SU-DHL-6 (cell line): ENCODE measurements at regions not wholly inside any gene's neighbourhood (a gene's known extent, or its start where the extent isn't known, plus 50 kb on each side); places are given as distances from the start of the nearest gene placed in this dataset.

ENCODE experiments used
- H2AFZ ChIP-seq: fragments of 200-600 bp; sonication (generic); 2 replicates; pipeline ENCODE4 v1.6.1; 2014; ENCODE audit warnings: low read depth, mild to moderate bottlenecking, moderate library complexity, mixed read lengths, antibody characterized with exemption, low read length; ENCODE audit not compliant: severe bottlenecking
- H3F3A ChIP-seq: fragments of 200-600 bp; shearing (Covaris generic); 2 replicates; pipeline ENCODE4 v1.6.0; 2016; ENCODE audit warnings: antibody characterized with exemption, mild to moderate bottlenecking; ENCODE audit not compliant: insufficient read depth
- H3K27ac ChIP-seq: fragments of 200-600 bp; sonication (generic); 2 replicates; pipeline ENCODE4 v1.5.1; 2016; ENCODE audit warnings: low read depth, mild to moderate bottlenecking, low read length, moderate library complexity, mixed read lengths
- H3K27me3 ChIP-seq: fragments of 200-600 bp; sonication (generic), shearing (Covaris generic); 2 replicates; pipeline ENCODE4 v1.6.0; 2014; ENCODE audit warnings: mild to moderate bottlenecking, low read length
- H3K36me3 ChIP-seq: fragments of 200-600 bp; sonication (generic); 2 replicates; pipeline ENCODE4 v1.6.1; 2014; ENCODE audit warnings: mild to moderate bottlenecking, low read length, mixed read lengths
- H3K4me2 ChIP-seq: fragments of 300-600, 200-600 bp; shearing (Covaris generic), sonication (generic); 2 replicates; pipeline ENCODE4 v1.6.0; 2014; ENCODE audit warnings: low read length, low read depth, mild to moderate bottlenecking; ENCODE audit not compliant: poor library complexity, severe bottlenecking
- H3K4me3 ChIP-seq: fragments of 200-600 bp; sonication (generic); 2 replicates; pipeline ENCODE4 v1.5.1; 2014; ENCODE audit warnings: antibody characterized with exemption, low read length, mild to moderate bottlenecking, mixed read lengths; ENCODE audit not compliant: insufficient read depth, poor library complexity, severe bottlenecking
- H3K79me2 ChIP-seq: fragments of 200-600 bp; sonication (generic); 2 replicates; pipeline ENCODE4 v1.6.1; 2014; ENCODE audit warnings: mild to moderate bottlenecking, low read length, moderate library complexity; ENCODE audit not compliant: insufficient read depth
- H3K9ac ChIP-seq: fragments of 200-600 bp; sonication (generic); 2 replicates; pipeline ENCODE4 v1.7.0; 2014; ENCODE audit warnings: mild to moderate bottlenecking, low read length
- H3K9me2 ChIP-seq: fragments of 200-600 bp; sonication (generic); replicated peaks from 2 replicates; pipeline ENCODE4 v1.6.1; 2014; ENCODE audit warnings: low read length; ENCODE audit not compliant: insufficient read depth
- H3K9me3 ChIP-seq: fragments of 200-600 bp; sonication (generic); 2 replicates; pipeline ENCODE4 v1.6.1; 2014; ENCODE audit warnings: low read length, mixed read lengths; ENCODE audit not compliant: insufficient read depth
- H4K20me1 ChIP-seq: fragments of 200-600 bp; sonication (generic); 2 replicates; pipeline ENCODE4 v1.6.1; 2014; ENCODE audit warnings: low read depth, mild to moderate bottlenecking, antibody characterized with exemption, low read length, moderate library complexity, mixed read lengths
- EZH2phosphoT487 ChIP-seq: fragments of 200-600 bp; sonication (generic), shearing (Covaris generic); conservative IDR thresholded peaks from 2 replicates; pipeline ENCODE4 v1.6.1; 2018; ENCODE audit warnings: mild to moderate bottlenecking, antibody characterized with exemption, low read length, moderate library complexity, mixed read lengths
- TF ChIP-seq, protein P1 (sequence below): fragments of 200-600 bp; sonication (generic); IDR thresholded peaks from one replicate; pipeline ENCODE4 v1.5.1; 2017; ENCODE audit warnings: antibody characterized with exemption, mild to moderate bottlenecking, low read length, moderate library complexity; ENCODE audit not compliant: insufficient read depth, poor library complexity, severe bottlenecking

DNA sequence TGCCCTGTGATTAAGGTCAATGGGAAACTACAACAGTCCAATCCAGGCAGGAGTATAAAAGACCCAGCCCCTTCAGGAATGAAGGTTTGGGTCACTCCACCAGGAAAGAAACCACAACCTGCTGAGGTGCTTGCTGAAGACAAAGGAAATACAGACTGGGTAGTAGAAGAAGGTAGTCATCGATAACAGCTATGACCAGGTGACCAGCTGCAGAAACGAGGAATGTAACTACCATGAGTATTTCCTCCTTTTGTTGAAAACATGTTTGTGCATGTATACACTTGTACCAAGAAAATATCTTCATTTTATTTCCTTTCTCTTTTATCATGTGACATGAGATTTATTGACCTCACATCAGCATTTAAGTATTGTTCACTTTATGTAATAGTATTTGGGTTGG lies 409.1 kb downstream of the FOXG1 start:
- Histone ChIP-seq H3K4me3 (no peak overlapping the region), H3K9me2 (no peaks in the 10 kb centered on the region), H3K79me2 (no peaks in the 10 kb centered on the region), H3K9me3 (no peaks in the 10 kb centered on the region), H3K4me2 (no peak overlapping the region), H3K27me3 (no peaks in the 10 kb centered on the region), H3K36me3 (no peaks in the 10 kb centered on the region), H3K27ac (no peak overlapping the region), H3F3A (no peaks in the 10 kb centered on the region), H2AFZ (no peak overlapping the region), H4K20me1 (no peaks in the 10 kb centered on the region), H3K9ac (no peak overlapping the region)
- TF ChIP-seq, protein P1, sequence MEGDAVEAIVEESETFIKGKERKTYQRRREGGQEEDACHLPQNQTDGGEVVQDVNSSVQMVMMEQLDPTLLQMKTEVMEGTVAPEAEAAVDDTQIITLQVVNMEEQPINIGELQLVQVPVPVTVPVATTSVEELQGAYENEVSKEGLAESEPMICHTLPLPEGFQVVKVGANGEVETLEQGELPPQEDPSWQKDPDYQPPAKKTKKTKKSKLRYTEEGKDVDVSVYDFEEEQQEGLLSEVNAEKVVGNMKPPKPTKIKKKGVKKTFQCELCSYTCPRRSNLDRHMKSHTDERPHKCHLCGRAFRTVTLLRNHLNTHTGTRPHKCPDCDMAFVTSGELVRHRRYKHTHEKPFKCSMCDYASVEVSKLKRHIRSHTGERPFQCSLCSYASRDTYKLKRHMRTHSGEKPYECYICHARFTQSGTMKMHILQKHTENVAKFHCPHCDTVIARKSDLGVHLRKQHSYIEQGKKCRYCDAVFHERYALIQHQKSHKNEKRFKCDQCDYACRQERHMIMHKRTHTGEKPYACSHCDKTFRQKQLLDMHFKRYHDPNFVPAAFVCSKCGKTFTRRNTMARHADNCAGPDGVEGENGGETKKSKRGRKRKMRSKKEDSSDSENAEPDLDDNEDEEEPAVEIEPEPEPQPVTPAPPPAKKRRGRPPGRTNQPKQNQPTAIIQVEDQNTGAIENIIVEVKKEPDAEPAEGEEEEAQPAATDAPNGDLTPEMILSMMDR, result no peak
- TF ChIP-seq EZH2phosphoT487, result no peak

GRCh38 chr14:29176876-29177275 lies 410.3 kb downstream of the FOXG1 start:
- Histone ChIP-seq H3K9me2 (no peaks in the 10 kb centered on the region), H3F3A (no peaks in the 10 kb centered on the region), H3K79me2 (no peaks in the 10 kb centered on the region), H3K27me3 (no peaks in the 10 kb centered on the region), H3K9ac (no peak overlapping the region), H3K27ac (no peak overlapping the region), H3K4me3 (no peak overlapping the region), H3K9me3 (no peaks in the 10 kb centered on the region), H3K4me2 (no peak overlapping the region), H4K20me1 (no peaks in the 10 kb centered on the region), H2AFZ (no peak overlapping the region), H3K36me3 (no peaks in the 10 kb centered on the region)
- TF ChIP-seq, protein P1, result no peak
- TF ChIP-seq EZH2phosphoT487, result no peak

GRCh38 chr14:29178971-29179370 lies 412.4 kb downstream of the FOXG1 start:
- no peaks in the 10 kb centered on the region for H3K27me3 ChIP-seq
- TF ChIP-seq, protein P1, result no peak
- no peak for TF ChIP-seq EZH2phosphoT487
- H3K36me3 ChIP-seq, result no peaks in the 10 kb centered on the region
- H3K9me2 ChIP-seq, result no peaks in the 10 kb centered on the region
- H3K4me3 ChIP-seq, result no peak overlapping the region
- no peak overlapping the region for H2AFZ ChIP-seq
- H4K20me1 ChIP-seq, result no peaks in the 10 kb centered on the region
- no peak overlapping the region for H3K9ac ChIP-seq
- no peaks in the 10 kb centered on the region for H3K79me2 ChIP-seq
- no peaks in the 10 kb centered on the region for H3F3A ChIP-seq
- no peak overlapping the region for H3K27ac ChIP-seq
- H3K4me2 ChIP-seq, result no peak overlapping the region
- H3K9me3 ChIP-seq, result no peaks in the 10 kb centered on the region

- H3K4me2 ChIP-seq, result no peak overlapping the region
- TF ChIP-seq, protein P1, result no peak
- no peak for TF ChIP-seq EZH2phosphoT487
- no peak overlapping the region for H3K27ac ChIP-seq
- no peaks in the 10 kb centered on the region for H4K20me1 ChIP-seq
- H3K36me3 ChIP-seq, result no peaks in the 10 kb centered on the region
- H3K9me3 ChIP-seq, result no peaks in the 10 kb centered on the region
- H3K79me2 ChIP-seq, result no peaks in the 10 kb centered on the region
- no peaks in the 10 kb centered on the region for H3K27me3 ChIP-seq
- H3K4me3 ChIP-seq, result no peak overlapping the region
- no peak overlapping the region for H2AFZ ChIP-seq
- no peaks in the 10 kb centered on the region for H3F3A ChIP-seq
- H3K9me2 ChIP-seq, result no peaks in the 10 kb centered on the region
- no peak overlapping the region for H3K9ac ChIP-seq
Observed at GRCh38 chr14:29191092-29191491, 424.5 kb downstream of the FOXG1 start.
